ENCODE measurements at regions not wholly inside any gene's neighbourhood (a gene's known extent, or its start where the extent isn't known, plus 50 kb on each side); places are given as distances from the start of the nearest gene placed in this dataset.
"Not testable (repeated sequence)": the region's sequence is repeated elsewhere in the genome, so short reads cannot be mapped to it uniquely, and the experiment has no call there.

- DNase-seq (ENCODE audit: low spot score); ATAC-seq (ENCODE audit: insufficient number of reproducible peaks, low FRiP score, low read depth); H3K36me3 ChIP-seq; H3K9me3 ChIP-seq; H3K27me3 ChIP-seq (replicated peaks; ENCODE audit: insufficient read depth); H3K4me3 ChIP-seq; H3K27ac ChIP-seq; H3K4me1 ChIP-seq (ENCODE audit: control insufficient read depth in 1 of 2, low read depth in 2 of 2): not testable (repeated sequence)
These were observed 52.1 kb upstream of the LRRC37A2 start for GRCh38 chr17:46460129-46460528.

GRCh38 chr17:46455069-46455468, 57.2 kb upstream of the LRRC37A2 start:
- not testable (repeated sequence) for H3K27me3 ChIP-seq (replicated peaks; ENCODE audit: insufficient read depth); H3K4me3 ChIP-seq; ATAC-seq (ENCODE audit: insufficient number of reproducible peaks, low FRiP score, low read depth); H3K27ac ChIP-seq; H3K36me3 ChIP-seq; H3K9me3 ChIP-seq; H3K4me1 ChIP-seq (ENCODE audit: control insufficient read depth in 1 of 2, low read depth in 2 of 2); DNase-seq (ENCODE audit: low spot score)

DNA sequence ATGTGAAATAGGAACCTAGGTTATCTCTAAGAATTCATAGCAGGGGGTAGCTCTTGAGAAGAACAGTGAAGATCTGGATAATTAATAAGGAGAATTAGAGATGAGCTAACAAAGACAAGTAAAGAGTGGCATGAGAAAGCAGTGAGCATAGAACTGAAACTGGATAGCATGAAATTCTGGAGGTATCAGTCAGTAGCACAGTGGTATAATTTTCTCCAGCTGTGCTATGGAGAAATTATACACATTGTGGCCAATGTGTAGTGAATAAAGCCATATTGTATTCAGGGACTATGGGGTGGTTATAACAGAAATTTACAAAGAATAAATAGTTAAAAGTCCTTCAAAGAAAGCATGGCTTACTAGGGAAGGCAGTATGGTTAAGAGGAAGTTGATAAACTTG, 57.7 kb upstream of the LRRC37A2 start:
- not testable (repeated sequence) for H3K4me3 ChIP-seq; H3K36me3 ChIP-seq; DNase-seq (ENCODE audit: low spot score); H3K4me1 ChIP-seq (ENCODE audit: control insufficient read depth in 1 of 2, low read depth in 2 of 2); ATAC-seq (ENCODE audit: insufficient number of reproducible peaks, low FRiP score, low read depth); H3K27me3 ChIP-seq (replicated peaks; ENCODE audit: insufficient read depth); H3K27ac ChIP-seq; H3K9me3 ChIP-seq

DNA sequence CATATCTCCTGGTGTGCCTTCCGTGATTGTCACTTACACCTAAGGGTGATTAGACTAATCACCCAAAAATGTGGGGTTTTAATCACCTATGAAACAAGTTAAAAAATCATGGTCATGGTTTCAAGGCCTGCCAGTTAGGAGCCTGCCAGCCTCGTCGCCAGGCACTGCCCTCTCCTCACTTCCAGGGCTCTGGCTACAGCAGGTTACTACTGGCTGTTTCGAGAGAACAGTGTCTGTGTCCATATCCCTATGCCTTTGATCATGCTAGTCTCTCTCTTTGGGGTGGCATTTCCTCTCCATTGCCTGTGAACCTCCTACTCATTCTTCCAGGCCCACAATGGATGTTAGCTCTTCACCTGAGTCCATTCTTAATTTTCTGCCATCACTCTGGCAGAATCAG, 59.2 kb upstream of the LRRC37A2 start:
- H3K27me3 ChIP-seq (replicated peaks; ENCODE audit: insufficient read depth); H3K27ac ChIP-seq; H3K4me3 ChIP-seq; H3K36me3 ChIP-seq; H3K9me3 ChIP-seq; DNase-seq (ENCODE audit: low spot score); H3K4me1 ChIP-seq (ENCODE audit: control insufficient read depth in 1 of 2, low read depth in 2 of 2); ATAC-seq (ENCODE audit: insufficient number of reproducible peaks, low FRiP score, low read depth): not testable (repeated sequence)

- ATAC-seq (ENCODE audit: insufficient number of reproducible peaks, low FRiP score, low read depth); H3K27ac ChIP-seq; H3K9me3 ChIP-seq; DNase-seq (ENCODE audit: low spot score); H3K36me3 ChIP-seq; H3K4me3 ChIP-seq; H3K4me1 ChIP-seq (ENCODE audit: control insufficient read depth in 1 of 2, low read depth in 2 of 2); H3K27me3 ChIP-seq (replicated peaks; ENCODE audit: insufficient read depth): not testable (repeated sequence)
These were observed 66.4 kb upstream of the LRRC37A2 start for GRCh38 chr17:46445849-46446248.

- not testable (repeated sequence) for H3K36me3 ChIP-seq; ATAC-seq (ENCODE audit: insufficient number of reproducible peaks, low FRiP score, low read depth); H3K4me3 ChIP-seq; H3K27me3 ChIP-seq (replicated peaks; ENCODE audit: insufficient read depth); H3K9me3 ChIP-seq; DNase-seq (ENCODE audit: low spot score); H3K27ac ChIP-seq; H3K4me1 ChIP-seq (ENCODE audit: control insufficient read depth in 1 of 2, low read depth in 2 of 2)
These were observed 66.9 kb upstream of the LRRC37A2 start for GRCh38 chr17:46445411-46445810.

DNA sequence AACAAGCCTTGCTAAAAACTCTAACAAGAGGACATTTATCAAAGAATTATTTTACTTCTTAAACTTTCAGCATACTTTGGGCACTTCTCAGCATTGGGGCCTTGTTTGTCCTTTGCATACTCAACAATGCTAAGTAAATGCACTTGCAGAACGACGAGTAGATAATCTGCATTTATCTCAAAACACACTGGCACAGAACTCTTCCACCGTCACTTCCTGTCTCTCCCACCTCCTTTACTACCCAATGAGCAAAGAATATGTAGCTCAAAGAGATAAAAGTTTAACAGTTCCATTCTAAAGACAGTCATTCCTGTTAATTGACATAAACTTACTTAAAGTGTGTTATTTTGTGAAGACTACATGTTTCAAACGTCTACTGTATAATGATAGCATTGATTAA, 70.1 kb upstream of the LRRC37A2 start:
- not testable (repeated sequence) for DNase-seq (ENCODE audit: low spot score); ATAC-seq (ENCODE audit: insufficient number of reproducible peaks, low FRiP score, low read depth)

GRCh38 chr17:46440665-46441064, 71.6 kb upstream of the LRRC37A2 start:
- H3K4me1 ChIP-seq (ENCODE audit: control insufficient read depth in 1 of 2, low read depth in 2 of 2); DNase-seq (ENCODE audit: low spot score); H3K27ac ChIP-seq; H3K4me3 ChIP-seq; ATAC-seq (ENCODE audit: insufficient number of reproducible peaks, low FRiP score, low read depth); H3K9me3 ChIP-seq; H3K27me3 ChIP-seq (replicated peaks; ENCODE audit: insufficient read depth); H3K36me3 ChIP-seq: not testable (repeated sequence)

More for the DNA sequence above, 70.1 kb upstream of the LRRC37A2 start:
- H3K36me3 ChIP-seq; H3K27me3 ChIP-seq (replicated peaks; ENCODE audit: insufficient read depth); H3K9me3 ChIP-seq; H3K4me3 ChIP-seq; H3K27ac ChIP-seq; H3K4me1 ChIP-seq (ENCODE audit: control insufficient read depth in 1 of 2, low read depth in 2 of 2): not testable (repeated sequence)

- not testable (repeated sequence) for DNase-seq (ENCODE audit: low spot score); H3K27me3 ChIP-seq (replicated peaks; ENCODE audit: insufficient read depth); H3K4me1 ChIP-seq (ENCODE audit: control insufficient read depth in 1 of 2, low read depth in 2 of 2); H3K27ac ChIP-seq; H3K36me3 ChIP-seq; H3K4me3 ChIP-seq; H3K9me3 ChIP-seq
- ATAC-seq (ENCODE audit: insufficient number of reproducible peaks, low FRiP score, low read depth): peak; percentile 50
These were observed 73.0 kb upstream of the ARL17B start for GRCh38 chr17:46434450-46435062.

GRCh38 chr17:46430300-46430699, 68.7 kb upstream of the ARL17B start:
- H3K9me3 ChIP-seq; H3K27ac ChIP-seq; DNase-seq (ENCODE audit: low spot score); H3K27me3 ChIP-seq (replicated peaks; ENCODE audit: insufficient read depth); H3K4me1 ChIP-seq (ENCODE audit: control insufficient read depth in 1 of 2, low read depth in 2 of 2); H3K4me3 ChIP-seq; H3K36me3 ChIP-seq; ATAC-seq (ENCODE audit: insufficient number of reproducible peaks, low FRiP score, low read depth): not testable (repeated sequence)

DNA sequence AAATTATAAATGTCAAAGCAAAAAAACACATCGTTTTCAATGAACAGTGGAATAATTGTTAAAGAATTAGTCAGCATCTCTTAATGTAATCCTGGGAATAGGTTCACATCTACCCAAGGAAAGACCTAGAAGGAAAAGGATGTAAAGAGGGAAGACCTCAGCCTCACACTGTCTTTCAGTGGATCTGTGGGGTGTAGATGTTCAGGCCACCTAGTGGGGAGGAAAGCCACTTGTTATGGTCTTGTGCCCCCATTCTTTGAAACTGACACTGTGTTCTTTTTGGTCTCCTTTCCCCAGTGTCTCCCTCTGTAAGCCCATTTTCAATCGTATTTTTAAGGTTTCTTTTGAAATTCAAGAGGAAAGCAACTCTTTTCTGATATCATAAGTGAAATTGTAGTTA, 68.1 kb upstream of the ARL17B start:
- H3K4me3 ChIP-seq; ATAC-seq (ENCODE audit: insufficient number of reproducible peaks, low FRiP score, low read depth); H3K9me3 ChIP-seq; DNase-seq (ENCODE audit: low spot score); H3K36me3 ChIP-seq; H3K4me1 ChIP-seq (ENCODE audit: control insufficient read depth in 1 of 2, low read depth in 2 of 2); H3K27me3 ChIP-seq (replicated peaks; ENCODE audit: insufficient read depth); H3K27ac ChIP-seq: not testable (repeated sequence)

- not testable (repeated sequence) for H3K27ac ChIP-seq; H3K36me3 ChIP-seq; ATAC-seq (ENCODE audit: insufficient number of reproducible peaks, low FRiP score, low read depth); H3K4me3 ChIP-seq; DNase-seq (ENCODE audit: low spot score); H3K4me1 ChIP-seq (ENCODE audit: control insufficient read depth in 1 of 2, low read depth in 2 of 2); H3K27me3 ChIP-seq (replicated peaks; ENCODE audit: insufficient read depth); H3K9me3 ChIP-seq
These were observed 62.8 kb upstream of the ARL17B start for GRCh38 chr17:46424187-46424884.

DNA sequence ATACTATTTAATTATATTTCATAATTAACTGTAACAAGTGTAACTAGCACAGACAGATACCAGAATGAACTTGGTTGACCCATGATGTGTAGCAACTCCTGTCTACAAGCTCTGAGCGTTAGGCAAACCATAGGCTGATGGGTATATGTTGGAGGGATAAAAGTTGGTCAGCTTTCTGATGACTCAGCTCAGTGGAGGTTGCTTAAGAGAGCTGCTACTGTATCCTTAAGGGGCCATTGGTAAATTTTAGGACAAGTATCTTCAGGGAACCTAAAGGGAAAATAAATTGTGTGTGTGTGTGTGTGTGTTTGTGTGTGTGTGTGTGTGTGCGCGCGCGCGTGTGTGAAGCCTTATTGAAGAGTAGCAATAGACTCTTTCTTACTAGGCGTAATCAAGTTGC, 56.3 kb upstream of the ARL17B start:
- not testable (repeated sequence) for H3K4me3 ChIP-seq; H3K27ac ChIP-seq; H3K36me3 ChIP-seq; ATAC-seq (ENCODE audit: insufficient number of reproducible peaks, low FRiP score, low read depth); H3K27me3 ChIP-seq (replicated peaks; ENCODE audit: insufficient read depth); H3K4me1 ChIP-seq (ENCODE audit: control insufficient read depth in 1 of 2, low read depth in 2 of 2); H3K9me3 ChIP-seq; DNase-seq (ENCODE audit: low spot score)

Data from thoracic aorta (tissue), 2 donors.